A549 (cell line): ENCODE measurements at regions not wholly inside any gene's neighbourhood (a gene's known extent, or its start where the extent isn't known, plus 50 kb on each side); places are given as distances from the start of the nearest gene placed in this dataset.

Experiments
- ATAC-seq, 2 experiments: fragments of 200-7000 bp in 1 of 2; fragments of >200 bp in 1 of 2; cut with Nextera tagmentation in 1 of 2; cut with Tn5 transposase in 1 of 2; 3 replicates each; pipeline versions ENCODE4 v1.8.0 to v1.9.1; 2018 to 2020; ENCODE audit warnings: mild to moderate bottlenecking in 1 of 2, moderate library complexity in 1 of 2
- CTCF ChIA-PET: fragments of 300-600 bp; sonication (Branson Sonifier 250); formaldehyde crosslinking; extraction: SDS; loops from one replicate; lab custom pipeline; 2021; ENCODE audit warnings: antibody characterized with exemption, inconsistent platforms; lab: Yijun Ruan, JAX
- POLR2A ChIA-PET: fragments of 350-600 bp; formaldehyde crosslinking; extraction: SDS; loops from one replicate; lab custom pipeline; 2021; ENCODE audit warnings: antibody characterized with exemption, inconsistent platforms; lab: Yijun Ruan, JAX
- DNase-seq, 2 experiments: peaks; one replicate each; pipeline versions ENCODE4 v3.0.0 to v3.0.0-alpha.2; 2011 to 2016; ENCODE audit warnings: low read depth in 1 of 2, low spot score in 1 of 2
- FAIRE-seq: peaks from 2 replicates; lab custom pipeline; 2011; peaks lifted over from hg19 to GRCh38; lab: Jason Lieb, UNC
- H3K27ac ChIP-seq, 2 experiments: fragments of >200 bp; sonication (Bioruptor Twin); formaldehyde crosslinking; 3 replicates each; pipeline ENCODE4 v1.5.1; 2016 to 2017
- H3K4me1 ChIP-seq: fragments of >200 bp; sonication (Bioruptor Twin); formaldehyde crosslinking; 3 replicates; pipeline ENCODE4 v1.6.1; 2016
- H3K4me2 ChIP-seq: fragments of >200 bp; sonication (Bioruptor Twin); formaldehyde crosslinking; 3 replicates; pipeline ENCODE4 v1.6.1; 2016
- H3K4me3 ChIP-seq: fragments of >200 bp; sonication (Bioruptor Twin); formaldehyde crosslinking; 3 replicates; pipeline ENCODE4 v1.5.1; 2016
- H3K9me3 ChIP-seq: fragments of >200 bp; sonication (Bioruptor Twin); formaldehyde crosslinking; 3 replicates; pipeline ENCODE4 v1.6.1; 2016
- ATOH8 ChIP-seq: fragments of 250-450 bp; sonication (Bioruptor Pico); IDR thresholded peaks from 2 replicates; pipeline ENCODE4 v1.5.0; 2020; ENCODE audit warnings: low read depth, mild to moderate bottlenecking, moderate library complexity
- BHLHE40 ChIP-seq: IDR thresholded peaks from 2 replicates; pipeline ENCODE4 v1.6.1; 2012; ENCODE audit warnings: low read depth, low read length, inconsistent platforms
- CBX2 ChIP-seq: fragments of 200-600 bp; sonication (generic); IDR thresholded peaks from 2 replicates; pipeline ENCODE4 v1.6.1; 2016; ENCODE audit warnings: low read depth, mild to moderate bottlenecking, borderline replicate concordance
- CBX8 ChIP-seq: fragments of 200-600 bp; sonication (generic); IDR thresholded peaks from 2 replicates; pipeline ENCODE4 v1.6.1; 2016
- CHD2 ChIP-seq: fragments of 150-350 bp; IDR thresholded peaks from 2 replicates; pipeline ENCODE4 v1.6.1; 2014; ENCODE audit warnings: low read length; ENCODE audit not compliant: partially characterized antibody
- EHF ChIP-seq: fragments of 250-450 bp; sonication (Bioruptor Pico); IDR thresholded peaks from 2 replicates; pipeline ENCODE4 v1.5.0; 2020; ENCODE audit warnings: mild to moderate bottlenecking
- EP300 ChIP-seq, 2 experiments: fragments of >200 bp; sonication (Bioruptor Twin); formaldehyde crosslinking; IDR thresholded peaks; 2 replicates in 1 of 2; 3 replicates in 1 of 2; pipeline ENCODE4 v1.6.1; 2016 to 2017
- HMGXB4 ChIP-seq: fragments of 250-450 bp; sonication (Bioruptor Pico); IDR thresholded peaks from 2 replicates; pipeline ENCODE4 v1.5.0; 2021; ENCODE audit warnings: mild to moderate bottlenecking, moderate library complexity, borderline replicate concordance
- JUNB ChIP-seq: fragments of >200 bp; sonication (Bioruptor Twin); formaldehyde crosslinking; IDR thresholded peaks from 2 replicates; pipeline ENCODE4 v1.6.1; 2016
- KDM1A ChIP-seq: fragments of 200-600 bp; sonication (generic); IDR thresholded peaks from 2 replicates; pipeline ENCODE4 v1.6.1; 2016; ENCODE audit warnings: low read depth, mild to moderate bottlenecking
- MAFK ChIP-seq: fragments of 450-650 bp; IDR thresholded peaks from 2 replicates; pipeline ENCODE4 v1.6.1; 2014; ENCODE audit not compliant: partially characterized antibody
- NFE2L2 ChIP-seq: fragments of 150-350 bp; conservative IDR thresholded peaks from 2 replicates; pipeline ENCODE4 v1.6.1; 2014; ENCODE audit warnings: low read length
- POLR2A ChIP-seq: IDR thresholded peaks from 2 replicates; pipeline ENCODE4 v1.6.1; 2012; ENCODE audit warnings: mild to moderate bottlenecking, low read length
- POLR2AphosphoS2 ChIP-seq: conservative IDR thresholded peaks from 2 replicates; pipeline ENCODE4 v1.6.1; 2012; ENCODE audit warnings: low read length, improper control_type of control experiment, inconsistent platforms
- RARB ChIP-seq: fragments of 250-450 bp; sonication (Bioruptor Pico); IDR thresholded peaks from 2 replicates; pipeline ENCODE4 v1.8.0; 2021; ENCODE audit warnings: mild to moderate bottlenecking, moderate library complexity
- TFCP2L1 ChIP-seq: fragments of 250-450 bp; sonication (Bioruptor Pico); IDR thresholded peaks from 2 replicates; pipeline ENCODE4 v1.5.0; 2021; ENCODE audit warnings: mild to moderate bottlenecking
- TP53 ChIP-seq: fragments of 250-450 bp; sonication (Bioruptor Pico); IDR thresholded peaks from 2 replicates; pipeline ENCODE4 v1.5.0; 2021; ENCODE audit warnings: mild to moderate bottlenecking, moderate library complexity
- ZC3H11A ChIP-seq: fragments of 450-650 bp; IDR thresholded peaks from 2 replicates; pipeline ENCODE4 v1.6.1; 2014; ENCODE audit warnings: antibody characterized with exemption, mild to moderate bottlenecking
- ZFP36 ChIP-seq: fragments of 450-650 bp; IDR thresholded peaks from 2 replicates; pipeline ENCODE4 v1.6.1; 2014; ENCODE audit warnings: borderline replicate concordance; ENCODE audit not compliant: partially characterized antibody
- WGBS: methylation state at CpG from one replicate; pipeline ENCODE4 v1.1.6; 2017; ENCODE audit errors: missing lambda C conversion rate; 5-methylcytosine and 5-hydroxymethylcytosine counted together
- TF ChIP-seq, protein P1 (sequence below): fragments of 450-650 bp; IDR thresholded peaks from 2 replicates; pipeline ENCODE4 v1.6.1; 2014; ENCODE audit warnings: antibody characterized with exemption

DNA sequence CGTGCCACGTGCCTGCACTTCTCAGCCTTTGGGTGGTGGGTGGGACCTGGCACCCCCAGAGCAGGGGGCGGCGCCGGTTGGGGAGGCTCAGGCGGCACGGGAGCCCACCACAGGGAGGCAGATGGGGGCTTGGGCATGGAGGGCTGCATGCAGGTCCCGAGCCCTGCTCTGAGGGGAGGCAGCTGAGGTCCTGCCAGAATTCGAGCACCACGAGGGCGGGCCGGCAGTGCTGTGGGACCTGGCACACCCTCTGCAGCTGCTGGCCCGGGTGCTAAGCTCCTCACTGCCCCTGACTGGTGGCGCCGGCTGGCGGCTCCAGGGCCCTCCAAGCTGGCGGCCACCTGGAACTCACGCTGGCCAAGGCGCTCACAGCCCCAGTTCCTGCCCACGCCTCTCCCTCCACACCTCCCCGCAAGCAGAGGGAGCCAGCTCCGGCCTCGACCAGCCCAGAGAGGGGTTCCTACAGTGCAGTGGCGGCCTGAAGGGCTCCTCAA lies 1176.8 kb upstream of the GYPC start:
- POLR2A ChIA-PET = no interaction called here
- ATAC-seq (no peak), FAIRE-seq (no peak), DNase-seq (no peak)
- Histone ChIP-seq H3K4me2 (no peak overlapping the region), H3K9me3 (no peaks in the 10 kb centered on the region), H3K27ac (no peak overlapping the region), H3K4me3 (no peak overlapping the region), H3K4me1 (no peaks in the 10 kb centered on the region)
- 46% methylated on average over 8 of the region's 24 CpGs for WGBS
- CTCF ChIA-PET = no interaction called here
- TF ChIP-seq TP53 (CRISPR knock-in tag) = no peak
- TF ChIP-seq NFE2L2 = no peak
- no peak for TF ChIP-seq CHD2
- TF ChIP-seq ATOH8 (CRISPR knock-in tag) = no peak

DNA sequence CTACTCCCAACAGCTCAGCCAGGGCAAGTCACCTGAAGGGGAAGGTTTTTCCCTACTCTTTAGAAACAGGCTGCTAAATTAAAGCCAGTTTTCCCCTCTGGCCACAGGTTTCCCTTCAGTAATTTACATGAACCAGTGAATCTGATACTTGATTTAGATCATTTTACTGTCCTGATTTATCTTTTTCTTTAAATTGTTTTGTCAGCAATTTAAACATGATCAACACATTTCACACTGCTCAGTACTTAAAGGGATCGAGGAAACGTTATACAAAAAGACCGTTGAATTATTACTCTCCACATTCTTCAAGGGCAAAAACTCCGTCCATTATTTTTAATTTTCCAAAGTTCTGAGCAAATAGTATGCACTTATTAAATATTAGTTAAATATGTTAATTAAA lies 1165.7 kb upstream of the GYPC start:
- H3K4me3 ChIP-seq = no peak overlapping the region
- CTCF ChIA-PET = interaction anchor here (0.6 kb wide), 1 partner anchor 574 kb away, joined by 3 read pairs; no protein-coding TSS in a partner anchor
- ATAC-seq (no peak), DNase-seq (no peak), FAIRE-seq (no peak)
- no peak overlapping the region for H3K4me2 ChIP-seq
- WGBS = 4% methylated on average over 4 of the region's 4 CpGs
- POLR2A ChIA-PET = no interaction called here
- H3K4me1 ChIP-seq = no peaks in the 10 kb centered on the region
- 0 out of 3 replicates have a peak, but pooled peaks cover 4% of the 10 kb centered on the region for H3K9me3 ChIP-seq
- no peak overlapping the region for H3K27ac ChIP-seq
- TF ChIP-seq KDM1A (no peak), ZC3H11A (no peak), MAFK (peak; percentile 71), TP53 (CRISPR knock-in tag) (no peak)

- ChIA-PET CTCF (no interaction called here), POLR2A (no interaction called here)
- ATAC-seq (no peak), DNase-seq (no peak), FAIRE-seq (no peak)
- TF ChIP-seq ZFP36 (no peak), JUNB (no peak), EHF (CRISPR knock-in tag) (no peak), POLR2AphosphoS2 (no peak), RARB (CRISPR knock-in tag) (no peak), CBX2 (no peak), CBX8 (no peak)
- Histone ChIP-seq H3K4me3 (no peak overlapping the region), H3K9me3 (0 out of 3 replicates have a peak, but pooled peaks cover 4% of the 10 kb centered on the region), H3K4me1 (no peaks in the 10 kb centered on the region), H3K27ac (no peak overlapping the region), H3K4me2 (no peak overlapping the region)
- WGBS = 0% methylated on average over 3 of the region's 3 CpGs
These were observed 1164.3 kb upstream of the GYPC start for GRCh38 chr2:125491663-125492062.

- H3K9me3 ChIP-seq = peaks cover 6% of the 10 kb centered on the region; the same call in 1 of the 3 replicates
- H3K27ac ChIP-seq = no peak overlapping the region
- DNase-seq (no peak), FAIRE-seq (no peak)
- H3K4me3 ChIP-seq = no peak overlapping the region
- TF ChIP-seq POLR2A (no peak), KDM1A (no peak), ZFP36 (no peak), EP300 (IDR thresholded peaks at IDR 0.05) (no peak), BHLHE40 (no peak), TFCP2L1 (CRISPR knock-in tag) (no peak), JUNB (no peak), HMGXB4 (no peak)
- TF ChIP-seq, protein P1, sequence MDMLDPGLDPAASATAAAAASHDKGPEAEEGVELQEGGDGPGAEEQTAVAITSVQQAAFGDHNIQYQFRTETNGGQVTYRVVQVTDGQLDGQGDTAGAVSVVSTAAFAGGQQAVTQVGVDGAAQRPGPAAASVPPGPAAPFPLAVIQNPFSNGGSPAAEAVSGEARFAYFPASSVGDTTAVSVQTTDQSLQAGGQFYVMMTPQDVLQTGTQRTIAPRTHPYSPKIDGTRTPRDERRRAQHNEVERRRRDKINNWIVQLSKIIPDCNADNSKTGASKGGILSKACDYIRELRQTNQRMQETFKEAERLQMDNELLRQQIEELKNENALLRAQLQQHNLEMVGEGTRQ = no peak
- TF ChIP-seq, all 56 proteins: peak for 0
- ChIA-PET CTCF (no interaction called here), POLR2A (no interaction called here)
- 79% methylated on average over 1 of the region's 1 CpG for WGBS
- no peaks in the 10 kb centered on the region for H3K4me1 ChIP-seq
- ATAC-seq = no peak
- H3K4me2 ChIP-seq = no peak overlapping the region
These were observed 1143.6 kb upstream of the GYPC start for GRCh38 chr2:125512313-125512712.
